GM18498 (cell line): ENCODE measurements at regions not wholly inside any gene's neighbourhood (a gene's known extent, or its start where the extent isn't known, plus 50 kb on each side); places are given as distances from the start of the nearest gene placed in this dataset.
"Not testable (repeated sequence)": the region's sequence is repeated elsewhere in the genome, so short reads cannot be mapped to it uniquely, and the experiment has no call there.

Experiments
- ATAC-seq: cut with Tn5 transposase; IDR thresholded peaks from one replicate; pipeline ENCODE4 v1.9.1; 2021; ENCODE audit warnings: mild to moderate bottlenecking, moderate library complexity; ENCODE audit not compliant: unreplicated experiment

DNA sequence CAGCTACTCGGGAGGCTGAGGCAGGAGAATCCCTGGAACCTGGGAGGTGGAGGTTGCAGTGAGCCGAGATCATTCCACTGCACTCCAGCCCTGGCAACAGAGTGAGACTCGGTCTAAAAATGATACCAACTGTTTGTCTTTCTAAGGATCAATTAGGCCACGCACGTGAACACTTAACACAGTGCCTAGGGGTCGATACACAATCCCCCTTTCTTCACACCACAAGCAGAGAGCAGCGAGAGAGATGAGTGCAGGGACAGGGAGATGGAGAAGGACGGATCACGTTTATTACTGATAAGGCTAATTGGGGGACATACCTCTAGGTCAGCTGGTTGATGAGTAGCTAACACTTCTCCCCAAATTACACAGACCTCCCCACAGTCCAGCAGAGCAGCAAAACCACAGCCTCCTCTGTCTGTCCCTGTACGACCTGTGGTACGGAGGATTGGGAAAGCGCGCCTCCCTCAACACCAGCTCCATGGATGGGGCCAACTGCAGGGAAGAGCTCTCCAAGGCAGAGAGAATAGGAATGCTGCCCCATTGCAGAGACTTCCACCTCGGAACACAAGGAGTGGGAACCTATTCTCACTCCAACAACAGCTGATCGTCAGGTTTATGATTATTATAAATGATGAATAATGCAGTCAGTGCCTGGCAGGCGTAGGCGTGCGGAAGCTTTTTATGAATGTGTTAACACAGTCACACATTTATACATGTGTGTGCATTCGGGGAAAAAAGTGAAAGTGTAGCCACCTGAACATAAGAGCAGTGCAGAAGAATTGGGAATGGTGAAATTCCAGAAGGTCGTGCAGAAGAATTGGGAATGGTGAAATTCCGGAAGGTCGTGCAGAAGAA, 155.1 kb downstream of the C16orf95 start:
- no peak for ATAC-seq

GRCh38 chr16:87162799-87163198, 154.4 kb downstream of the C16orf95 start:
- ATAC-seq: not testable (repeated sequence)

DNA sequence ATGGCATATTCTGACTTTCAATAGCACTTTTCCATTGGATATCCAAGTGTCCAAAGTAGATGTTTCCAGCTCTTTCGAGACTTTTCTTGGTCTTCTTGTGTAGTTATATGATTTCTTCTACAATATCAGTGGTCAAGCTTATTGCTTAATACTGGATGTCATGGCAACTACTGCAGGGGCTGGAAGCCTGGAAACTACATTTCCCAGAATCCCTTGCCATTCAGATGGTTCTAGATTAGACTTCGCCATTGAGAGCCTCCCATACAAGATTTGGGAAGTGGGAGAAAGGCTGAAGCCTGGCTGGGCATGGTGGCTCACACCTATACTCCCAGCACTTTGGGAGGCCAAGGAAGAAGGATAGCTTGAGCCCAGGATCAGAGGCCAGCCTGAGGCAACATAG, 153.6 kb downstream of the C16orf95 start:
- ATAC-seq: no peak

GRCh38 chr16:87165151-87165550, 152.0 kb downstream of the C16orf95 start:
- ATAC-seq: no peak

GRCh38 chr16:87165885-87166284, 151.3 kb downstream of the C16orf95 start:
- ATAC-seq: no peak

DNA sequence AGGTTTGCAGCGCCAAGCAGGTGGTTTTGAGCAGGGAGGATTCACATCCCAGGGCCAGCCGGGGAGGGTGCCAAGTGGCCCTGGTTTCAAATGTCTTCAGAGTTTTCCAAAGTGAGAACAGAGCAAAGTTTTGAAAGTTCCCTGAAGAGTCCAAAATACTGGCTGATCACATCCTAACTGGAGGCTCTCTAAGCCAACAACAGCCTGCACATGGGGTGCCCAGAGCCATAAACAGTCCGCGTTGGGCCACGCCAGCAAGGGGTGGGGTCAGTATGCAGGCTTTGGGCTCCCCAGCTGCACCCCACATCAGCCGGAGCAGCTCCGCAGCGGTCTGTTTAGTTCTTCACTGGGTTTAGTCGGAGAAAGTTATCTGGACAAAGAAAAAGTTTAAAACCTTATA, 150.9 kb downstream of the C16orf95 start:
- ATAC-seq: no peak

GRCh38 chr16:87166934-87167333, 150.3 kb downstream of the C16orf95 start:
- no peak for ATAC-seq

DNA sequence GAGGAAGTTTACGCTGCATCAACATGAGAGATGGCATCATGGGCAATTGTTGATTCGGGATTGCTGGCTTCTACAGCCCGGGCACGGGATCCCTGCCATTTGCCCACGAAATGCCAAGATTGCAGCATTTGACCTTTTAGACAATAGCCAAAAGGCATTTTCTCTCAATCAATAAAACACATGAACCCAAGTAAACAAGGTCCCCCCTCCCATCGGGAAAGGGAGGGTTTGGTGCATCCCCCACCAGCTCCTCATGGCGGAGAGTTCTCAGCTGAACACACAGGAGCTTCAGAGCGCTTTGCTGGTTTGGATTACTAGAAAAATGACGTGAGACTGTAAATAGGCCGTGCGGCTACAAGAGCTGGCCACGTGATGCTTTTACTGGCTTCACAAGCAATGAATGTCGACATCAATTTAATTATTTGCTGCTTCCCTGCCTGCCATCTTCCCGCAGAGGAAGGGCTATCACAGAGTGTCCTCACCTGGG, 147.6 kb downstream of the C16orf95 start:
- ATAC-seq: no peak

DNA sequence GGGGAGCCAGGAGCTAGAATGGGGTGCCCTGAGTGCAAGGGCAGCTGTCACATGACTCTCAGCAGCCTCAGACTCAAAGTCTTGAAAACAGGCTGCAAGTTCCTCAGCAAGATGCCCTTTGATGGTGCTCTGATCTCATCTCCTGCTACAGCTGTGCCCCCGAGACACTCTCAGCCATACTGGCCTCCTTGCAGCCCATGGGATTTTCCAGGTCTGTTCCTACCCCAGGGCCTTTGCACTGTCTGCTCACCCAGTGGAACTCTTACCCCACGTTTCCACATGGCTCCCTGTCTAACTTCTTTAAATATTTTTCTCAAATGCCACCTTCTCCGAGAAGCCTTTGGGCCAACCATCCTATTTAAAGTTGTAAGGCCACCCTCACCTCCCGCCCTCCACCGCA, 146.9 kb downstream of the C16orf95 start:
- no peak for ATAC-seq

DNA sequence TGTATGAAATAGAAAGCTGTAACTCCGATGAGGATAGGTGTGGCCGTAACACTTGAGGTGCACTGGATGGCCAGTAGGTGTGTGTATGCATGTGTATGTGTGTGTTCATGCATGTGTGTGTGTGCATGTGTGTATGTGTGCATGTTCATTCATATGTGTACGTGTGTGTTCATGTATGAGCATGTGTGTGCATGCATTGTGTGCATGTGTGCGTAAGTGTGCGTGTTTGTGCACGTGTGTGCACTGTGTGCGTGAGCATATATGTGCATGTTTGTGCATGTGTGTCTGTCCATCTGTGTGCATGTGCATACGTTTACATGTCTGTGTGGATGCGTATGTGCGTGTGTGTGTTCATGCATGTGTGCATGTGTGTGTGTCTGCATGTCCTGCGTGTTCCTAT, 145.5 kb downstream of the C16orf95 start:
- no peak for ATAC-seq

DNA sequence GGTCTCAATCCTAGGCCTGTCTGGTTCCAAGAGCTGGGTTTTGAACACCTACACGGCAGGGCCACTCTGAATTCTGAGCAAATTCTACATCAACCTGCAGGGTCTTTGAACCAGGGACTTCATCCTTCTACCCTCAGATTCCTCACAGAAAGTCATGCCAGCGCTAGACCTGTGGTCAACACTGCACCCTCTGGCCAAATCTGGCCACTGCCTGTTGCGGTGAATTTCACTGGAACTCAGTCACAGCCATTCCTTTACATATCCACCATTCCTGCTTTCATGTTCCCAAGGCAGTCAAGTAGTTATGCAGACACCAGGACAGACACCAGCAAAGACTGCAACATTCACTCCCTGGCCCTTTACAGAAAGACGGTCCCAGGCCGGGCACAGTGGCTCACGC, 144.6 kb downstream of the C16orf95 start:
- ATAC-seq: no peak

- ATAC-seq: no peak
Observed at GRCh38 chr16:87173294-87173893, 143.8 kb downstream of the C16orf95 start.

- ATAC-seq: no peak
Observed at GRCh38 chr16:87174061-87174460, 143.1 kb downstream of the C16orf95 start.

DNA sequence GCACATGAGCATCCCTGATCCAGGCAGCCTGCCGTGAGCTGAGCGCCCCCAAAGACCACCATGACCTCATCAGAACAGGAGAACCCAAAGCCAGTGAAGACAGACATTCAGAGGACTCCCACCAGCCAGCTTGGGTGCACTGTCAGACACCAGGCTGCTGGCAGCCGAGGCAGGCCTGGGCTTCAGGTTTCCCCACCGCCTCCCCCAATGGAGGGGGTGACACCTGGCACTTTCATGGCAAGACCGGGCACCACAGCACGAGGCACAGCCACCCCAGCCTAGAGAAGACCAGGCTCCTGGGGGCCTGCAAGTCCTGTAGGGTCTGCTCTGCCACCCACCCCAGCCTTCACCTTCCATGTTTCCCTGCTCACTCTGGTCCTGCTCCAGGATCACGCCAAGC, 140.5 kb downstream of the C16orf95 start:
- ATAC-seq: no peak

GRCh38 chr16:87177673-87178072, 139.5 kb downstream of the C16orf95 start:
- ATAC-seq: no peak

DNA sequence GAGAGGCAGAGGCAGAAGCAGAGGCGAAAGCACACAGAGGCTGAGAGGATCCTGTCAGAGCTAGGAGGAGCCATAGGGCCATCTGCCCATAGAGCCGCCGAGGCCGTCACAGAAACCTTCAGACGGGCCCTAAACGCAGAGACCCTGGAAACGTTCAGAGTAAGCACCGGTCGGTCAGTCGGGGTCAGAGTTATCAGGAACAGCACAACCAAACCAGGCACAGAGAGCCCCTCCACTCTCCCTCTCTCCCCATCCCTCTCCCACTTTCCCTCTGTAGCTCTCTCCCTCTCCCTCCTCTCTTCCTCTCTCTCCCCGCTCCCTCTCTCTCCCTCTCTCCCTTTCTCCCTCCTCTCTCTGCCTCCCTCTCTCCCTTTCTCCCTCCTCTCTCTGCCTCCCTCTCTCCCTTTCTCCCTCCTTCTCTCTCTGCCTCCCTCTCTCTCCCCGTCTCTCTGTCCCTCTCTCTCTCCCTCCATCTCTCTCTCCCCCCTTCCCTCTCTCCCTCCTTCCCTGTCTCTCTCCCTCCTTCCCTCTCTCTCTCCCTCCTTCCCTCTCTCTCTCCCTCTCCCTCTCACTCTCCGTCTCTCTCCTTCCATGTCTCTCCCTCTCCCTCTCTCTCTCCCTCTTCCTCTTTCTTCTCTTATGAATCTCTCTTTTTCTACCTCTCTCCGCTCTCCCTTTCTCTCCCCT, 138.9 kb downstream of the C16orf95 start:
- ATAC-seq: no peak

DNA sequence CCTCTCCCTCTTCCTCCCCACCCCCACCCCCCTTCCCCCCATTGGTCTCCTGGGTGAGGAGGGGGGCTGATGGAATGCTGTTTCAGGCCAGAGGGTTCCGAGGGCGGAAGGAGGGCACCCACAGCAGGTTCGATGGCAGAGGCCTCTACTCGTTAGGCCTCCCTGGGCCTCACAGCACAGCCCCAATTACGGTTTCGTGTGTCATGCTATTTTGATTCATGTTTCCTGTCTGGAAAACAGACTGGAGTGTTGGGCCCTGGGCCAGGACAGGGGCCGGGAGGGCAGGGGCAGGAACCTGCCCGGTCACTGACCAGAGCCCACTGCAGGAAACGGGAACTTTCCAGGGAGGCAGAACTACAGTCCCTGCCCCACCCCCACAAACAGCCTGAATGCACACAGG, 138.2 kb downstream of the C16orf95 start:
- ATAC-seq: no peak

- no peak for ATAC-seq
Observed at GRCh38 chr16:87180069-87180468, 137.1 kb downstream of the C16orf95 start.

GRCh38 chr16:87182759-87183158, 134.4 kb downstream of the C16orf95 start:
- no peak for ATAC-seq

DNA sequence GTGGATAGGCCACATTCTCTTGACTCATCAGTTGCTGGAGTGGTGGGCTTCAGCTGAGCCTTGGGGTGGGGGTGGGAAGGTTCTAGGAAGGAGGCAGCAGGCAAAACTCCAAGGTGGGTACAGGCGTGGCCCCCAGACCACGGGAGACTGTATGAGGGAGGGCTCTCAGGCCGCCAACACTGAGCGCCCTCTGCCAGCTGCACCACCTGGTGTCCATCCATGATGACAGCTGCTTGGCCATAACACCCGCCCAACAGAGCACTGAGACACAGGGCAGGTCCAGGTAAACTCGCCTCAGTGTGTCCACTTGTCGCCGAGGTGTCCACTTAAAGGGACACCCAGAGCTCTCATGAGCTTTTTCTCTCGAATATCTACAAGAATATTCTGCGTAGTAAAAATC, 133.5 kb downstream of the C16orf95 start:
- ATAC-seq: no peak

GRCh38 chr16:87185308-87185707, 131.9 kb downstream of the C16orf95 start:
- no peak for ATAC-seq

DNA sequence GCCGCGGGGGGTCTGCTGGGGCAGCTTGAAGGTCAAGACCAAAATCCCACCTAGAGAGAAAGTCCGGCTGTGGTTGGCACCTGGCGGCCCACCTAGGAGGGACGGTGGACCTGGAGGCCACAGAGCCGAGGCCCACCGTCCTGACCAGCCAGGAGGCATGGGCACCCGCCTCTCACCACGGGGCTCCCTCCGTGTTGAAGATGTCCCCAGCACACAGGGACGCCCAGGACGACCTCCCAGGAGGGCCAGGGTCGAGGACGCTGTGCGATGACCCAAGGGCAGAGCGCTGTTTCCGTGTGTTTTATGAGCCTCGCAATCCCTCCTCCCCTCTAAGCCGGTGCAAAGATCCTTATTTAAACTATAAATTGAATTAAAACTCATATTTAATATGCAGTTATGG, 131.2 kb downstream of the C16orf95 start:
- ATAC-seq: no peak
